LHCN-M2 (cell line): ENCODE measurements at regions not wholly inside any gene's neighbourhood (a gene's known extent, or its start where the extent isn't known, plus 50 kb on each side); places are given as distances from the start of the nearest gene placed in this dataset.

Experiments
- DNase-seq: peaks from one replicate; pipeline ENCODE4 v3.0.0-alpha.2; 2012; ENCODE audit warnings: low read depth

DNA sequence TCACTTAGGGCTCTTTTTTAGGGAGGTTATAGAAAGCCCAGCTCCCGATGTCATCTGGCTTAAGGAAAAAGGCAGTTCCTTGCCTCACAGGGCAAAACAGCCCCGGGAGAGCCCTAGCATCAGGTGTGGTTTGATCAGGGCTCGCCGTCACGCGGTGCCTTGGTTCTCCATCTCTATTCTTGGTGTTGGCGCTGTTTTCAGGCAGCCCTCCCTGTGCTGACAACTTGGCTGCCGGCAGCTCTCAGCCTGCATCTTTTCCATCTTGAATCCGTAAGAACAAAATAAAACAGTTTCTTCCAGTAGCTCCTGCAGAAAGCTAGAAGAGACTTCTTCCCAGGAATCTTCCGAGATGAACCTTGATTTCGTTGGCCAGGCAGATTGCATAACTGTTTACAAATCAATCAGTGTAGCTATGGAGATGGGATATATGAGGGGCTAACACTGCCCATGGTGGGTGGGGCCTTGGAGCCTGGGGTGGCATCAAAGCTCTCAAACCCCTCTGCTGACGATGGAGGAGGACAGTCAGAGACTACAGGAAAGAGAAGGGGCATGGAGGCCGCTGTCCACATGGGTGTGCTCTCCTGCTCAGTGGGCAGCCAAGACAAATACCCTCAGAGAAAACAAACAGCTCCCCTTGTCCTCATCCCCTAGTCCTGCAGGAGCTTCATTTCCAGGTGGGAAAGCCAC lies 370.7 kb upstream of the C1orf174 start:
- DNase-seq, result no peak

DNA sequence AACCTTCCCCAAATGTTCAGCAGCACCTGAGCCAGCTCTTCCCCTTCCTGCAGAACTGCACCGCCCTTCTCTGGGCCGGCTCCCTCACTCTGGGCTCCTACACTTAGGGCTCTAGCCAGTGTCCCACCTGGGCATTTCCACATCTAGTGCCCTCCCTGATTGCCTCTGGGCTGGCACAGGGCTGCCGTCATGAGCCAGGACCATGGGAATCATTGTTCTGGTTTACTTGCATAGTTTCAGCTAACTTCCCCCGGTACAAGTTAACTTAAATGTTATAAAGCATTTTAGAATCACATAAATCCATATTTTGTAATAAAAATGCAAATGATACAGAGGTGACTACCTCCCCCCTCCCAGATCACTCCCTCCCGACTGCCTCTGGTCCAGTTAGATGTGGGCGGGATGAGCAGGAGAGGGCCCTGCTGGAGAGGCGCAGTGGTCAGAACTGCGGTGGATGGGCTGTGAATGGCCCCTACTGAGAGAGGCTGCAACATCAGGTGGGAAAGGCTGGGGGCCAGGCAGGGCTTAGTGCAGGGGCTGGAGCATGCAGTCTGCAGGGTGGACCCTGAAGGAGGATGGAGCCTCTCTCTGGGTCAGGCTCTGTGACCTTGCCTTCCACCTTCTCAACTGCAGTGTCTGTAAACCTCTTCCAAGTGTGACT lies 371.4 kb upstream of the C1orf174 start:
- DNase-seq, result no peak

DNA sequence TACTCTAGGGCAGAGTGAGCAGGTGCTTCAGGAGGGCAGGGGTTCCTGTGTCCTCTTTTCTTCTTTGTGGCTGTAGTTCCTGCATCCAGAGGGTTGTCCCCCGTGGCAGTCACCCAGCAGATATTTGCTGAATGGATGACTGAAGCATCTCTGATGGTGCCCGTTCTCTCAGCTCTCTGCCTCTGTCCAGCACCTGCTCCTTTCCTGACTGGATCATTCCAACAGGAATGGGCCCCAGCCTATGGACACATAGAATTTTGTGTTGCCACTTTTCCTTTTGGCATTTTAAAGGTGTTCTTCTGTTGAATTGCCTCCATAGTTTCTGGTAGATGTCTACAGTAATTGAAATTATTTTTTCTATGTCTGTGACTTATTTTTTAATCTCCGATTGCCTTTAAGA lies 372.5 kb upstream of the C1orf174 start:
- no peak for DNase-seq

DNA sequence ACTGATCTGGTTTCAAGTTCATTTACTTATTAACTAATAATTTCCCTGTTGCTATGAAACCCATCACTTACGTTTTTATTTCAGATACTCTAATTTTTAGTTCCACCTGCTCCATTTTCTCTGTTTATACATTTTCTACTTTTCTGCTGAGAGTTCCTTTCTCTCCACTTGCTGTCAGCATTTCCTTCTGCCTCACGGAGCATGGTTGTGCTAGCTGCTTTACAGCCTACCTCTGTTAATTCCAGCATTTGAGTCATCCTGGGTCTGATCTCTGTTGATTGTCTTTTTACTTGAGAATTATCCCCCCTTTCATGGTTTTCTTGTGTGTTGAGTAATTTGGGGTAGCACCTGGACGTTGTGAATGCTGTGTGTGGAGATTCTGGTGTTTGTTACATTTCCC lies 373.2 kb upstream of the C1orf174 start:
- no peak for DNase-seq

DNA sequence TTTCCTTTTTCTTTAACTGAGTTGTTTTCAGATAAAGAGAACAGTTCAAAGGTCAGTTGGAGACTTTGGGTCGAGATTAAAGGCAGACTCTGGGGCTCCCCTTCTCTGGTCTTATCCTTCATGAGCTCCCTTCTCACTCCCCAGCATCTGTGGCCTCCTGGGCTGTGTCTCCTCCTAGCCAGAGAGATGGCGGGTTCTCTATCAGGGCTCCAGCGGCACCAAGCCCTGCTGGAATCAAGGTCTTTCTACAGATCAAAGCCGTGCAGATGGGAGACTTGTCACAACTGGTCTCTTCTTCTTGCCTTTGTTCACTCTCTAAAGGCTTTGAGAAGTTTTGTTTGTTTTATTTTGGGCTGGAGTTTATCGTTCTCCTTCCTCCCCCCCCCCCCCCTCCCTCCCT lies 373.7 kb upstream of the C1orf174 start:
- DNase-seq, result no peak

GRCh38 chr1:4275083-4275482 lies 375.0 kb upstream of the C1orf174 start:
- no peak for DNase-seq

- DNase-seq, result no peak
Observed at GRCh38 chr1:4276238-4276637, 376.2 kb upstream of the C1orf174 start.

GRCh38 chr1:4277598-4277997 lies 376.8 kb upstream of the AJAP1 start:
- DNase-seq, result no peak

- no peak for DNase-seq
Observed at GRCh38 chr1:4284976-4285375, 369.4 kb upstream of the AJAP1 start.

- DNase-seq, result no peak
Observed at GRCh38 chr1:4292861-4293260, 361.5 kb upstream of the AJAP1 start.

GRCh38 chr1:4298361-4299083 lies 355.9 kb upstream of the AJAP1 start:
- DNase-seq, result no peak

DNA sequence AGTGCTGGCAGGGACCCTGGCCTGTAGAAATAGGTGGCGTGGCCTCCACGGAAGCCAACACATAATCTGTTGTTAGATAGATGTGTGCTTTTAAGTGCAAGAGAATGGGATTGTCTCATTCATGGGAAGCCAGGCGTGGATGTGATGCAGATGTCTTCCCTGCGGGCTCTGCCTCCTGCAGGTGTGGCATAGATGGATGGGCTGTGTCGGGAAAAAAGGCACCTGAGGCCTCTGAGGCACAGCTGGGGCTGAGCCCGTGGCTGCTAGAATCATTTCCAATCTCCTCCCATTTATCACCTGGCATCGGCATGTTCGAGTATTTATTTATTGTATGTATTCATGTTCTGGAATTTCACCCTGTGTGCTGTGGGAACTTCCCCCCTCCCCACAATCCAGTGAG lies 353.4 kb upstream of the AJAP1 start:
- DNase-seq, result no peak

- DNase-seq, result no peak
Observed at GRCh38 chr1:4303303-4303702, 351.1 kb upstream of the AJAP1 start.

GRCh38 chr1:4305526-4306301 lies 348.7 kb upstream of the AJAP1 start:
- DNase-seq, result no peak

GRCh38 chr1:4306559-4307467 lies 347.6 kb upstream of the AJAP1 start:
- no peak for DNase-seq

DNA sequence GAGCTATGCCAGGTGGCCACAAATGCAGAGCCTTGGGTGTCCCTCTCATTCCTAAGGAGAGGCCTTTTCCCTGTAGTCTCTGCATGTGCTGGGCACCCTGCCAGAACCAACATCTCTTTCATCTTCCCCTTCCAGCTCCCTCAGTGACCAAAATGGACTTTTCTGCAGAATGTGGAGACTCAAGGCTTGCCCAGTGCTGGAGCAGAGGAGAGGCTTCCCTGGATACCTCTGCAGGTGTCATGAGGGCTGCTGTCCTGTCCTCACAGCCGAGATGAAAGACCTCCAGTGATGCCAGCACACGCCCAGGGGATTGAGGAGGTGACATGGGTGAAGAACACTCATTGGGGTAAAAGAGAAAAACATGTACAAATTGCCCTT lies 347.0 kb upstream of the AJAP1 start:
- DNase-seq, result no peak

GRCh38 chr1:4307911-4308545 lies 346.4 kb upstream of the AJAP1 start:
- DNase-seq, result no peak

DNA sequence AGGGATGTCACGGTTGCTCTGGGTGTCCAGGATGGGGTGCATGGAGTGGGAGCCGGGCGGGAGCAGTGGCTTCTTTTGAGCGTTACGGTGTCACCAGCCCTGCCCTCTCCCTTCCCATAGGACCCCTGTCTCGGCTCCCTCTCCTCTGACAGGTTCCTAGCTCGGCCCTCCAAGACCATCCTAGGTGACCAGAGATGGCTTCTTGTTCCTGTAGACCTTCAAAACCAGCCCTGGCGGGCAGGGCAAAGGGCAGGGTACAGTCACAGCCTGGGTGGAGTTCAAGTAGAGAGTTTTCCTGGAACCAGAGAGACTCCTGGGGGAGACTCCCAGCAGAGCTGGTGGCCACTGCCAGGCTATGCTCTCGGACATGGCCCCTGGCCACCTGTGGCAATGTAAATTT lies 345.6 kb upstream of the AJAP1 start:
- no peak for DNase-seq

DNA sequence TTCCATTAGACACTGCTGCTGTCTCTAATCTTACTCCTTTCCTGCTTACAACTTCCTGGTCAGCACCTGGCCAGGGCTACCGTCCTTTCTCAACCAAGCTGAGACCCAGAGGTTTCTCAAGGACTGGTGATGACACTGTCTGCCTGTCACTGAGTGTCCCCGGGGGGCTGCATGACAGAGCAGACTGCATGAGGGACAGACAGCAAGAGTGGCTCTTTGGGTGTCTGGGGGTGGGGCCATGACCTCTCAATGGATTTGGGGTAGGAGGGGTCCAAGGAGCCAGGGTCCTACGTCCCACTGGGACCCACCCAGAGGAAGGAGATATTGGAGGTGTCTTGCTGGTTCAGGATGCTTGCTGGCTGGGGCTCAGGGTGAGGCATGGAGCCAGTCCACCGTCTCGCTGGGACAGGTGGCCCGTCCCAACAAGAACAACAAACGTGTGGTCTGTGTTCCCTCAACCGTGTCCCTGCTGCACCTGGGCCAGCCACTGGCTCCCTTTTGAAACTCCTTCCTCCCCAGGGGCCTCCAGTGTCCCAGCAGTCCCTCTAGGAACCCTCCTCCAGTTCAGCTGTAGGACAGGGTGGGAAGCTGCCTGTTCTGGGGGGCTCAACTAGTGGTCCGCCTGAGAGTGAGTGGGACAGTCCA lies 344.6 kb upstream of the AJAP1 start:
- no peak for DNase-seq

- no peak for DNase-seq
Observed at GRCh38 chr1:4310396-4310923, 343.9 kb upstream of the AJAP1 start.
